ENCODE measurements at regions not wholly inside any gene's neighbourhood (a gene's known extent, or its start where the extent isn't known, plus 50 kb on each side); places are given as distances from the start of the nearest gene placed in this dataset.

DNA sequence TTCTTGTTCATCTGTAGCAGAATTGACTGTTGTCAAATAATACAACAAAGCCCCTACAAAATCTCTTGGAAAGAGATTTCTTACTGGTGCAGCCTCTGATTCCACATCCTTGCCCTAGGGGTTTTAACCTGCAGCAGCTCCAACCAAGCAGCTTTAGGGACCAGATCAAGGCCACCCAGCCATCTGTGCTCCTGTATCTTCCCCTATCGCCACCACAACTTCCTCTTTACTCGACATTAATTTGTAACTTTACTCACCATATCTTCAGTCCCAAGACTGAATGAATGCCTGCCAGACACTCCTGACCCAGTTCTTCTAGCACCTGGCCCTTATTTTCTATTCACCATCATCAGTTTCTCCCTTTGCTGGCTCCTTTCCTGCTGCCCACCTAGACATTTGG, 156.6 kb upstream of the IL12A start:
- H3K36me3 Mint-ChIP-seq = no peaks in the 10 kb centered on the region
- H3K9me3 Mint-ChIP-seq = no peaks in the 10 kb centered on the region
- no peaks in the 10 kb centered on the region for H3K4me1 Mint-ChIP-seq
- no peak overlapping the region for H3K27ac Mint-ChIP-seq
- H3K27me3 Mint-ChIP-seq = no peaks in the 10 kb centered on the region
- no peak overlapping the region for H3K4me3 Mint-ChIP-seq
- ATAC-seq = peak; percentile 81

DNA sequence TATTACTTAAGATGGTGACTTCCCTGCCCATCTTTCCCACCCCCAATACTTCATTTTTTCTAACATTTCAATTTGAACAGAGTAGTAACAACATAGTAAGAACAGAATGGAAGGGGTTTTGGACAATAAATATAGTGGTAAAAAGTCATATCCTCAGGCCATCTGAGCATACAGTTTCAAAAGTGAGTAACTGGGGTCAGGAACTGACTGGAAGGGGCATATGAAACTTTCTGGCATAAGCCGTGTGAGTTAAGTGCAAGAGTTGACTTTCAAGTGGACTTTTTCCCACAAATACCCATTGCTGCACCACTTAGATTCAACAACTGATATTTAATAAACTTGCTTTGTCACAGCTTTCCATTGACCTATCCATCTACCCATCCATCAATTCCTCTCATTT, 153.5 kb upstream of the IL12A start:
- H3K9me3 Mint-ChIP-seq = no peaks in the 10 kb centered on the region
- H3K27me3 Mint-ChIP-seq = no peaks in the 10 kb centered on the region
- ATAC-seq = no peak

DNA sequence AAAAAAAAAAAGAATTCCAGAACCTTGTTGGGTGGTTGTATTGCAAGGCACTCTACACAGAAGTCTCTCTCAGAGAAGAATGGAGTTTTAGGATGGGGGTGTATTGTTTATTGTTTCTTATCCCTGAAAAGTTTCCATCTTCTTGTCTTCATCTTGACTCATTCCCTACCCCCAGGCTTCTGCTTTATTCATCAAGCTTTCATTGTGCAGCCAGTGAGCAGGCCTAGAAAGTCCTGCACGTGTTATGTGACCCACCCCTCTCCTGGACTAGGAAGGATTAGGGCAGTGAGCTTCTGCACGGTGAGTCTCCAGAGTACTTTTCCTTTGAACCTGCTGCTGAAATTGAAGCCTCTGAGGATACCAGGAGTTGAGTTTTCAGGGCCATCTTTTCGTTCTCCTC, 150.9 kb upstream of the IL12A start:
- Mint-ChIP-seq H3K4me3 (no peak overlapping the region), H3K36me3 (no peaks in the 10 kb centered on the region), H3K27me3 (no peaks in the 10 kb centered on the region), H3K27ac (no peak overlapping the region), H3K9me3 (no peaks in the 10 kb centered on the region), H3K4me1 (peaks cover 8% of the 10 kb centered on the region)
- ATAC-seq = no peak

More for the DNA sequence above, 153.5 kb upstream of the IL12A start:
- Mint-ChIP-seq H3K36me3 (no peaks in the 10 kb centered on the region), H3K4me1 (peaks cover 6% of the 10 kb centered on the region), H3K27ac (no peak overlapping the region), H3K4me3 (no peak overlapping the region)

DNA sequence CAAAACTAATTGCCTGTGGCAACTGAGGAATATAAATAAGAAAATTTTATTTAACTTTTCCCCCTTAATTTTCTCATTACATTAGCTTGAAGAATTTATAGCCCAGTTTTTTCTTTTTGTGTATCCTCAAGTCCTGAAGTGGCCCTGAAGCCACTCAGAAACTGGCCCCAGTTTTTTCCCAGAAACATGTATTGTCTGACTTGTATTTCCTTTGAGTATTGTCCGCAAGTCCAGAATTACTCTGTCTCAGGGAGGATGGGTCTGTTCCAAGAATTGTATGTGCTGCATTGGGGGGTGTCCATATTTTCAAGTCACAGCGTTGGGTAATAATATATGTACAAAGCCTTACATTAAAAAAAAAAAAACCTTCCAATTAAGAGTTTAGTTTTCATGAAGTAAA, 149.7 kb upstream of the IL12A start:
- H3K27me3 Mint-ChIP-seq = peaks cover 6% of the 10 kb centered on the region
- H3K36me3 Mint-ChIP-seq = no peaks in the 10 kb centered on the region
- H3K4me1 Mint-ChIP-seq = peaks cover 8% of the 10 kb centered on the region
- no peak overlapping the region for H3K27ac Mint-ChIP-seq
- no peak overlapping the region for H3K4me3 Mint-ChIP-seq
- ATAC-seq = no peak
- H3K9me3 Mint-ChIP-seq = no peaks in the 10 kb centered on the region

DNA sequence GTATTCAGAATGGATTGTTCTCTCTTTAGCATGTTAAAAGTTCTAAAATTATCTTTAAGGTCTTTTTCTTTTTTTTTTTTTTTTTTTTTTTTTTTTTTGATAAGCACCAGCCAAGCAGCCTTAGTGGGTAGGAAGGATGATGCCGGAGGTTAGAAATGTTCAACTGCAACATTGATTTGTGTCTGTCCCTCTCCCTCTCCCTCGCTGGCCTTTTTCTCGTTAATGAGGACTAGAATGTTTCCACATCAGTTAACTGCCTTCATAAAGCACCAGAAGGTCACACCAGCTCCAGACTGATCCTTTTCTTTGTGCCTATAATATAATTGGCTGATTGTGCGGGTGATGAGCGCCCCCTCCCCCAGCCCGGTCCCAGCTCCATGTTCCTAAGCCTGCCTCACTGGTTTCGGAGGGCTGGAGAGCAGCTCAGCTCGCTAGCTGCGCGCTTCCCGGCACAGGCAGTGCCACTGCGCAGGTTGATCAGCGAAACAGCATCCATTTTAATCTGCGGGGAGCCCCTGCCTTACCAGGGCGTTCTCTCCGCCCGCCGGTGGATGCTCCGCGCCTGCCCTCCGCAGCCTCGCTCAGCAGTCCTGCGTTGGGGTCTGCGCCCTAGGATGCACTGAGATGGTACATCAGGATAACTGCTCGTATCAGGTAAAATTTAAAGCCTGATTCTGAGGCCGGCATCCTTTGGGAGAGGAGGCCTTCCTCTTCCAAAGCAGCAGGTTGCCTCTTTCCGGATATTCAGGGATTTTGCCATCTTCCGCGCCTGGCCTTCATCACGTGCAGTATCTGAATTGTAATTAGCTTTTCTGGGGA, 148.9 kb upstream of the IL12A start, which contains the start of gene SCHIP1:
TSS of gene SCHIP1 (plus strand) at position 301 of the 819 bp plus-strand sequence.
- H3K4me1 Mint-ChIP-seq = peaks cover 8% of the 10 kb centered on the region
- no peak within 1 kb of the TSS for H3K27ac Mint-ChIP-seq
- ATAC-seq = no peak
- H3K4me3 Mint-ChIP-seq = peak within 1 kb of the TSS; percentile 46
- H3K9me3 Mint-ChIP-seq = no peaks in the 10 kb centered on the region
- H3K27me3 Mint-ChIP-seq = peaks cover 12% of the 10 kb centered on the region
- H3K36me3 Mint-ChIP-seq = no peaks in the 10 kb centered on the region

DNA sequence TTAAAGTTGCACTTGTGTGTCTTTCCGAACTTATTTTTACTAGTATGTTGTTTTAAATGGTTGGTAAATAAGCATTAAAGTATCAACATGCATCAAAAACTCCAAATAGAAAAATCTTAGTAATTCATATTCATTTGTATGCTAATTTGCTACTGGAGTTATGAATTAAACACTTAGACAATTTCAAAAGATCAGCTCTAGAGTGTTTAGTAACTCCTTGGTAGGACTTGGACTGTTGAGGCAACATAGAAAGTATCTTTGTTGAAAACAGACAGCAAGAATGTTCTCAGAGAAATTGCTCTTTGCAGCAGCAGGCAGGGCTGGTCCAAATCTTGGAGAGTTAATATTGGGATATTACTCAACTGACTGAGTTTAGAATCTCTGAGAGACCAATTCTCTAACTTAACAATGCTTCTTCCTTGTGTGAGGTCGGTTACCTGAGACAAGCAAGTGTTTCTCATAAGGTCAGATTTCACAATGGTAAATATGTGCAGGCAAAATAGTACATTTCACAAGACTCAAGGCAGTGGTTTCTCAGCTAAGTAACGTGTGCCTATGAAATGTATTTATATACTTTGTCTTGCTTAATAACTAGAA, 147.8 kb upstream of the IL12A start:
- no peaks in the 10 kb centered on the region for H3K36me3 Mint-ChIP-seq

GRCh38 chr3:159841766-159842165, 146.9 kb upstream of the IL12A start:
- Mint-ChIP-seq H3K27me3 (peaks cover 23% of the 10 kb centered on the region), H3K36me3 (no peaks in the 10 kb centered on the region), H3K9me3 (no peaks in the 10 kb centered on the region), H3K4me3 (no peak overlapping the region), H3K4me1 (peaks cover 8% of the 10 kb centered on the region), H3K27ac (no peak overlapping the region)
- no peak for ATAC-seq

More for the DNA sequence above, 147.8 kb upstream of the IL12A start:
- Mint-ChIP-seq H3K27me3 (peaks cover 23% of the 10 kb centered on the region), H3K4me1 (peaks cover 8% of the 10 kb centered on the region), H3K4me3 (no peak overlapping the region), H3K9me3 (no peaks in the 10 kb centered on the region), H3K27ac (no peak overlapping the region)
- no peak for ATAC-seq

GRCh38 chr3:159843840-159844730, 144.6 kb upstream of the IL12A start:
- Mint-ChIP-seq H3K27me3 (peaks cover 23% of the 10 kb centered on the region), H3K36me3 (no peaks in the 10 kb centered on the region), H3K27ac (no peak overlapping the region), H3K9me3 (no peaks in the 10 kb centered on the region), H3K4me3 (no peak overlapping the region), H3K4me1 (peaks cover 8% of the 10 kb centered on the region)
- no peak for ATAC-seq

GRCh38 chr3:159844801-159845261, 143.8 kb upstream of the IL12A start:
- Mint-ChIP-seq H3K36me3 (no peaks in the 10 kb centered on the region), H3K9me3 (no peaks in the 10 kb centered on the region), H3K4me1 (peaks cover 5% of the 10 kb centered on the region), H3K27ac (no peak overlapping the region), H3K27me3 (peaks cover 23% of the 10 kb centered on the region), H3K4me3 (no peak overlapping the region)
- ATAC-seq = no peak

GRCh38 chr3:159845737-159846136, 142.9 kb upstream of the IL12A start:
- Mint-ChIP-seq H3K9me3 (peaks cover 3% of the 10 kb centered on the region), H3K4me1 (no peaks in the 10 kb centered on the region), H3K4me3 (no peak overlapping the region), H3K27me3 (peaks cover 23% of the 10 kb centered on the region), H3K27ac (no peak overlapping the region), H3K36me3 (no peaks in the 10 kb centered on the region)
- no peak for ATAC-seq

DNA sequence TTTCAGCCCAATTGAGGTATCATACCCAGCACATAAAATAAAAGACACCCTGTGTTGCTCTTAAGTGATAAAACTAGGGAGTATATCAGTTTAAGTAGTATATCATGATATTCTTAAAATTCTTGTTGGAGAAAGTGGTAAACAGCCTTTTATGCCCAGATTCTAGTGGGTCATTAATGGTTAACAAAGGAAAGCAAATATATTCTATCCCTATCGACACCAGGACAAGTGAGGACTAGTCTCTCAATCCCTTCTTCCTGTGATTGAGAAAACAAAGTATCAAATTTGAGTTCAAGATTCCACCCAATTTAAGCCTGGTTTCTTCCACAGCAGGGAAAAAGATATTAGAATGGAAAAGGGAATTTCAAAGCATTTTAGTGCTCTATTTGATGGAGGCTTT, 142.4 kb upstream of the IL12A start:
- Mint-ChIP-seq H3K27me3 (peaks cover 23% of the 10 kb centered on the region), H3K9me3 (peaks cover 3% of the 10 kb centered on the region), H3K4me1 (no peaks in the 10 kb centered on the region), H3K27ac (no peak overlapping the region), H3K4me3 (no peak overlapping the region), H3K36me3 (no peaks in the 10 kb centered on the region)
- ATAC-seq = no peak

GRCh38 chr3:159848348-159849118, 140.1 kb upstream of the IL12A start:
- Mint-ChIP-seq H3K4me3 (no peak overlapping the region), H3K9me3 (peaks cover 3% of the 10 kb centered on the region), H3K27ac (no peak overlapping the region), H3K4me1 (no peaks in the 10 kb centered on the region), H3K27me3 (peaks cover 39% of the 10 kb centered on the region), H3K36me3 (no peaks in the 10 kb centered on the region)
- ATAC-seq = no peak

DNA sequence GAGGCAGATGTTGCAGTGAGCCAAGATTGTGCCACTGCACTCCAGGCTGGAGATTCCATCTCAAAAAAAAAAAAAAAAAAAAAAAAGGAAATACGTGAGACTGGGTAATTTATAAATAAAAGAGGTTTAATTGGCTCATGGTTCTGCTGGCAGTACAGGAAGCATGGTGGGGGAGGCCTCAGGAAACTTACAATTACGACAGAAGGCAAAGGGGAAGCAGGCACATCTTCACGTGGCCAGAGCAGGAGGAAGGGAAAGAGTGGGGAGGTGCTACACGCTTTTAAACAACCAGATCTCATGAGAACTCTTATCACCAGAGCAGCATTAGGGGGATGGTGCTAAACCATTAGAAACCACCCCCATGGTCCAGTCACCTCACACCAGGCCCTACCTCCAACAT, 138.2 kb upstream of the IL12A start:
- no peak for ATAC-seq
- no peak overlapping the region for H3K4me3 Mint-ChIP-seq
- peaks cover 3% of the 10 kb centered on the region for H3K9me3 Mint-ChIP-seq
- H3K4me1 Mint-ChIP-seq = no peaks in the 10 kb centered on the region
- H3K27ac Mint-ChIP-seq = no peak overlapping the region
- H3K27me3 Mint-ChIP-seq = peaks cover 23% of the 10 kb centered on the region
- H3K36me3 Mint-ChIP-seq = no peaks in the 10 kb centered on the region

GRCh38 chr3:159852266-159852665, 136.4 kb upstream of the IL12A start:
- ATAC-seq = no peak
- peaks cover 6% of the 10 kb centered on the region for H3K4me1 Mint-ChIP-seq
- no peak overlapping the region for H3K27ac Mint-ChIP-seq
- H3K27me3 Mint-ChIP-seq = peaks cover 19% of the 10 kb centered on the region
- peaks cover 3% of the 10 kb centered on the region for H3K9me3 Mint-ChIP-seq
- H3K36me3 Mint-ChIP-seq = no peaks in the 10 kb centered on the region
- no peak overlapping the region for H3K4me3 Mint-ChIP-seq

Data from stimulated activated memory B cell treated with anti-CD40 and anti-IgM and Interleukin-4, amounts not matched to agents 10 μg/mL and 1 μg/mL and 100 μg/mL, for 72 hours (primary cell).